Natural killer cell treated with Interleukin-12 subunit alpha and Interleukin-12 subunit beta and Interleukin-15 and Interleukin-18, amount 100 ng/mL, for 72 hours (primary cell): ENCODE measurements at regions not wholly inside any gene's neighbourhood (a gene's known extent, or its start where the extent isn't known, plus 50 kb on each side); places are given as distances from the start of the nearest gene placed in this dataset.
A peak's percentile ranks its signal among the peaks of the same experiment; 100 is the strongest.
"Not testable (repeated sequence)": the region's sequence is repeated elsewhere in the genome, so short reads cannot be mapped to it uniquely, and the experiment has no call there.

Experiments
- ATAC-seq, 2 donors: fragments of 150-1000 bp; cut with Tn5 transposase in 1 of 2; sonication (Bioruptor Pico), chemical (Tn5 transposase) in 1 of 2; 2 replicates each; pipeline ENCODE4 v1.10.0; 2021
- DNase-seq: peaks from one replicate; pipeline ENCODE4 v3.0.0; 2022; ENCODE audit warnings: low spot score
- H3K27ac Mint-ChIP-seq, 2 donors: 1 replicate in 1 of 2; 2 replicates in 1 of 2; pipeline ENCODE4 v1.8.0; 2022; ENCODE audit warnings: mixed read lengths in 2 of 2, mild to moderate bottlenecking in 1 of 2, moderate library complexity in 1 of 2
- H3K27me3 Mint-ChIP-seq, 2 donors: 1 replicate in 1 of 2; 2 replicates in 1 of 2; pipeline ENCODE4 v1.8.0; 2022; ENCODE audit warnings: mixed read lengths in 2 of 2
- H3K36me3 Mint-ChIP-seq: one replicate; pipeline ENCODE4 v1.8.0; 2022; ENCODE audit warnings: mixed read lengths
- H3K4me1 Mint-ChIP-seq, 2 donors: 1 replicate in 1 of 2; 2 replicates in 1 of 2; pipeline ENCODE4 v1.8.0; 2022; ENCODE audit warnings: low read depth in 2 of 2, mixed read lengths in 2 of 2, mild to moderate bottlenecking in 1 of 2
- H3K4me3 Mint-ChIP-seq: one replicate; pipeline ENCODE4 v1.8.0; 2022; ENCODE audit warnings: mixed read lengths
- H3K9me3 Mint-ChIP-seq: 2 replicates; pipeline ENCODE4 v1.8.0; 2022; ENCODE audit warnings: mixed read lengths

DNA sequence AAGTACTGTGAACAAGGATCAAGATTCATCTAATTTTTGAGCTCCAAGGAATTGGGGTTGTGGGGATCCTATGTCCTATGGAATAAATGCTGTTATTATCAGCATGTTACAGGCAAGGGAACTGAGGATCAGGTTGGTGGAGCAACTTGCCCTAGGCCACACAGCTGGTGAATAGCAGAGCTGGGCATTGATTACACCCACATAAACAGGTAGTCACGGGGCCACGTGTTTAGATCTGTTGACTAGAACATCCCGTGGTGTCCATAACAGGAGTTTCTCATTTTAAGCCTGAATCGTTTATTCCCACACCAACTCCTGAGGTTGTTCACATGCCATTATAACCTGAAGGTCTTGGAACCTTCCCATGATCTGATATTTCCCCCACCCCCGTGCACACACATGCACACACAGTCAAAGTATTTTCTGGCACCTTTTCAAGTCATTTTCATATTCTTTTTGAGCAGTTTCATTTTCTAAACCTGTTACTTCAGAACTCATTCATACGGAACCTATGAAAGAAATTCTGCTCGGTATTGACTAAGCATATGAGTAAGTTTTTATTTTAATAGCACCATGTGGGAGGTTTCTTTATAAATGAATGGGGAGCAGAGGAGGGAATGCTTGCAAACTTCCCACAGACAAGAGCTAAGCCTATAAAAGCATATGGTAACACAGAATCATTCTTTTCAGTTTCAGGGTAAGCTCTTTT, 338.1 kb downstream of the ANAPC1 start:
- H3K27ac Mint-ChIP-seq, DNase-seq, H3K4me1 Mint-ChIP-seq, H3K9me3 Mint-ChIP-seq, H3K27me3 Mint-ChIP-seq, H3K36me3 Mint-ChIP-seq, H3K4me3 Mint-ChIP-seq: not testable (repeated sequence)
- peak; percentile 74 to 83 for ATAC-seq

DNA sequence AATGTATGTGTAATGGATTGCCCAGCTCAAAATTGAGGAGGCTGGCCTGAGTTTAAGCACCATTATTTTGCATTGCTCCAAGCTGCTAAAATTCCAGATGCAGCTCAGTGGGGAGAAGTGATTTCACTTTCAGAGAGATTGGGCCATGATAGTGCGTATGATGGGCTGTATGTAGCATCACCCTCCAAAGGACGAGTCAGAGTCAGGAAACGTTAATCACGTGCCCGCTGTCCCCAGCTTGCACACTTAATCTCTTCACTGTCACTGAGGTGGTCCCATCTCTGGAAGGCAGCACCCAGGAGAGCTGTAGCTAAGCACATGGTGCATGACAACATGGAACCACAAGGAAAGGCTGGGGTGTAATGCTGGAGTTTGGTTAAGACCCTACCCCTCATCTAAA, 337.4 kb downstream of the ANAPC1 start:
- H3K4me1 Mint-ChIP-seq, H3K27me3 Mint-ChIP-seq, H3K4me3 Mint-ChIP-seq, H3K9me3 Mint-ChIP-seq, H3K36me3 Mint-ChIP-seq, H3K27ac Mint-ChIP-seq, DNase-seq: not testable (repeated sequence)
- peak in 1 of 2 donors; percentile 65 for ATAC-seq

DNA sequence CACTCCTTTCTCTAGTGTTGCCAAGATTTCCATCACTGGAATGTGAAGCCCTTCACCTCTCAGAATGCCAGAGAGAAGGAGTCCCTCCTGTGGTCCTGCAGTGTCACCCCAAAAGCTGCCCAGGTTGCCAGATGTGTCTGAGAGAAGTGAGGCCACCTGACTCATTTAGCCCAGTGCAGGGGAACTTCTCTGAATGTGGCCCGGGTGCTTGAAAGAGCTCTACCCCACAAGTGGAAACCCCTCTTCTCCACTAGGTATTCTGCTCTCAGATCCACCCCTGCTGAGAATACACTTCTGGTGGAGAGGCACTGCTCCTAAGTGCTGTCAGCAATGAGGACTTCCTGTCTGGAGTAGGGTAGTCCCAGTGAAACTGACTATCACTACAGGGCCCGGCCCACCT, 334.8 kb downstream of the ANAPC1 start:
- H3K9me3 Mint-ChIP-seq, H3K4me3 Mint-ChIP-seq, H3K27ac Mint-ChIP-seq, H3K4me1 Mint-ChIP-seq, H3K36me3 Mint-ChIP-seq, DNase-seq, H3K27me3 Mint-ChIP-seq: not testable (repeated sequence)
- ATAC-seq: peak in 1 of 2 donors; percentile 29

DNA sequence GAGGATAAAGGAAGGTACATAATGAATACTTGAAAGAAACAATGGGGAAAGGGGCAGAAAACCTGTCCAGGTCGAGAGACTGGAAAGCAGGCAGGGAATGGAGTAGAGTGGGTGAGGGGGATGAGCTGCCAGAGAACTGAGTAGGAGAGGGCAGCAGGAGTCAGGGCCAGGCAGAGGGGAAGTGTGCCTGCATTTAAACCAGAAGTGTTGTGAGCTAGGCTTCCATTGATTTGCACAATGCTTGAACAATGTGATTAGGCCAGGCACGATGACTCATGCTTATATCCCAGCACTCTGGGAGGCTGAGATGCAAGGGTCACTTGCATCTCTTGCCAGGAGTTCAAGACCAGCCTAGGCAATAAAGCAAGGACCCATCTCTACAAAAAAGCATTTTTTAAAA, 332.6 kb downstream of the ANAPC1 start:
- DNase-seq, H3K27ac Mint-ChIP-seq, ATAC-seq, H3K27me3 Mint-ChIP-seq, H3K36me3 Mint-ChIP-seq, H3K4me1 Mint-ChIP-seq, H3K9me3 Mint-ChIP-seq, H3K4me3 Mint-ChIP-seq: not testable (repeated sequence)

DNA sequence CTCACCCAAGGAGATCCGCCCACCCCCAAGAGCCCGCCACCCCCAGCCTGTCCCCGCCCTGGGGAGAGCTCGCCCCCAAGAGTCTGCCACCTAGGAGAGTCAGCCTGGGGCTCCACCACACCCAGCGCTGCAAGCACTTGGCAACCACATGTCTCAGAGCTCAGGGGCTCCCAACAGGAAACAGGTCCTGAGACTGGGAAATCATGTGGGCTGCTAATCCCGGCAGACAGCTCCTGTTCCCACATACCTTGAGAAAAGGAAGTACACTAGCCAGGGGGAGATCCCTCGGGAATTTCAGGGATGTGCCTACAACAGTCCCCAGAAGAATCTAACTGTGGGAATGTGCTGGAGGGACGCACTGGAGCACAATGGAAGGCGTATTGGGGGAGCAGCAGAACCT, 331.4 kb downstream of the ANAPC1 start:
- H3K4me1 Mint-ChIP-seq, H3K9me3 Mint-ChIP-seq, DNase-seq, H3K36me3 Mint-ChIP-seq, H3K4me3 Mint-ChIP-seq, ATAC-seq, H3K27ac Mint-ChIP-seq, H3K27me3 Mint-ChIP-seq: not testable (repeated sequence)

DNA sequence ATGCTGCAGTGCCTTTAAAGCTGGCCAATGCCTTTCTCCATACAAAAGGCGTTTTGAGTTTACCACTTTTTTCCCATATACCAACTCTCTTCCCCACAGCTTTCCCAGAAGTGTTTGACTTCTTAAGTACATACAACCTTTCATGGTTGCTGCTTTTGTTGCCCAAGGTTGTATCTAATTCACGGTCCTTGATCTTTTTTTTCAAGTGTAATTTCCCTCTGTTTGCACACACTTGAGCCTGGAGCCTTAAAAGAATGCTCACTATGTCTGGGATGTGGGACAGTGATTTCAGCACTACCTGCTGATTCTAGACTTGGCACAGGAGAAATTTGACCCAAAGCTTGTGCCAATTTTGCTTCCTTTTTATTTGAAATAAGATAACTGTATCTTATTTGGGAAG, 324.7 kb downstream of the ANAPC1 start:
- not testable (repeated sequence) for H3K4me3 Mint-ChIP-seq, H3K9me3 Mint-ChIP-seq, ATAC-seq, H3K27me3 Mint-ChIP-seq, H3K27ac Mint-ChIP-seq, DNase-seq, H3K4me1 Mint-ChIP-seq, H3K36me3 Mint-ChIP-seq

DNA sequence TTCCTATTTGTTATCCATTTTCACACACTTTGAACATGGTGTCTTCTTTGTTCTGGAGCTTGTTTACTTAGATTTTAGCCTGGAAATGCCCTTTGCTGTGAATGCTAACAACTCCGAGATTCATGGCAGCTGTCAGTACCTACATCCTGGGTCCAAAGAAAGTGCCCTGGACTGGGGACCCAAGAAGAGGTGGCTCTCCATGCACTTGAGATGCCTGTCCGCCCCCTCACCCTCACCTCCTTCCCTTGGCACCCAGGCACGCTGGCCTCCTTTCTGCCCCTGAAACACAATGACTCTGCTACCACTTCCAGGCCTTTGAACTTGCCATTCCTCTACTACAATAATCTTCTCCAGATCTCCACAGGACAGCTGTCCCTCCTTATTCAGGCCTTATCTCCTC, 324.2 kb downstream of the ANAPC1 start:
- H3K4me1 Mint-ChIP-seq, H3K9me3 Mint-ChIP-seq, H3K27ac Mint-ChIP-seq, H3K27me3 Mint-ChIP-seq, H3K4me3 Mint-ChIP-seq, ATAC-seq, H3K36me3 Mint-ChIP-seq, DNase-seq: not testable (repeated sequence)

DNA sequence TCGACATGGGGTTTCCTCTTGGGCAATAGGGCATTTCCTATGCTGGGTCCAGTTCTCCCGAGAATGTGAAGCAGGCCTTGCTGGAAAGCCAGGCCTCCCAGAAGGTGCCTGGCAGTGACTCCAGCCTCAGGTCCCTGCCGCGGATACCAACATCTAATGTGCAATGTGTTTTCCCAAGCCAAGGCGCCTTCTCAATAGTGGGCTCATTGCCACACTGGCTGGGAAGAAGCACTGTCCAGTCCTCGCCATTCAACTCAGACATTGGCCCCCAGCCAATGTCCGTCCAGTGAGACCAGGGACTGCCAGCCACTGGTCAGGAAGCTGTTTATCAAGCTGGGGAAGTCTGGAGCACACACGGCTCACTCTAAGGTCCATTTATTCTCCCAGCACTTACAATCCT, 317.9 kb downstream of the ANAPC1 start:
- not testable (repeated sequence) for ATAC-seq, DNase-seq, H3K27ac Mint-ChIP-seq, H3K27me3 Mint-ChIP-seq, H3K4me3 Mint-ChIP-seq, H3K36me3 Mint-ChIP-seq, H3K9me3 Mint-ChIP-seq
- H3K4me1 Mint-ChIP-seq: peaks cover 11 to 17% of the 10 kb centered on the region in 2 donors

DNA sequence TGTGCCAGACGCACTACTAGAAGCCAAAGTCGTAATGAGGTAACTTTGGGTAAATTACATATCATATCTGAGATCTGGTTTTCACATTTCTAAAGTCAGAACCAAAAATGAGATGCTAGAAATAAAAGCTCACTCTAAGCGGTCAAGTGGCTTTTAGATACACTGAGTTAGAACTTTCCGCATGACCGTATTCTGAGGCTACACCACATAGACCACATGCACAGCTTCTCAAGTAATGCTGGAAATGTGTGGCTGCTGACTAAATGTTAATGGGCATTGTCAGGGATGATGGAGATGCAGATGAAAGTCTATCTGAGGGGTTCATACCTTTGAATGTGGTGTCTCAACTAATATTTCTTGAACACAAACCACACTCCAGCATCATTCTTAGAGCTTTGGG, 316.8 kb downstream of the ANAPC1 start:
- not testable (repeated sequence) for H3K27ac Mint-ChIP-seq, H3K36me3 Mint-ChIP-seq, H3K9me3 Mint-ChIP-seq, DNase-seq, H3K27me3 Mint-ChIP-seq, ATAC-seq, H3K4me3 Mint-ChIP-seq
- peaks cover 11 to 17% of the 10 kb centered on the region in 2 donors for H3K4me1 Mint-ChIP-seq

DNA sequence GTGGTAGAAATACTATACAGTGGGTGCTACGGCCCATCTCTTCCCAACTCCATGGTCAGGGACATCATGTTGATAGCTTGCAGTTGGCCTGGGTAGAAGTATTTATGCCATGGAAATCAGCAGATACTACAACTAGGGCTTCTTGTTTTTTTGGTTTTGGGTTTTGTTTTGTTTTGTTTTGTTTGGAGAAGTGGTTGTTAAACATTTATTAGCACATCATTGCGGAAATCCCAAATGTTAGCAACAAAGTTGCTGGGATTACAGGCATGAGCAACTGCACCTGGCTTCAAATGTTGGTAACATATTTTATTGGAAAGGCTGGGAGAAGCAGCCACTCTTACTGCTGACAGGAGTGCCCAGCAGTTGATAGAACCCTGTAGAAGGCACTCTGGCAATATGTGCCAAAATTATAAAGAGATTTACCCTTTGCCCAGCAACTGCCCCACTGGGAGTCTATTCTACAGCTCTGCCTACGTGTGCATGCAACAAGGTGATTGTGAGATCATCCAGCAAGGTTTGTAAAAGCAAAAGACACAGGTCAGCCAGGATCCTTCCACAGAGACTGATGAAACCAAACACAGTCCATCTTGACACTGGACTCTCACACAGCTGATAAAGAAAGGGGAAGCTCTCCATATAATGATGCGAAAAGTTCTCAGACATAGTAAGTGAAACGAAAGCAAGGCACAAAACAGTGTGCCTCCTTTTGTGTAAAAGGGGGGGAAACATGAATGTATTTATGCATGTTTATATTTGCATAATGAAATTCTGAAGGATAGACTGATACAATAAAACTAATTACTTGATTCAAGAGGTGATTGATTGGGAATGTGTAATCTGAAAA, 314.4 kb downstream of the ANAPC1 start:
- Mint-ChIP-seq H3K27ac (peak overlapping the region in 1 of 2 donors; percentile 62), H3K4me3 (peak overlapping the region; percentile 81), H3K4me1 (peaks cover 11 to 17% of the 10 kb centered on the region in 2 donors)
- DNase-seq, H3K27me3 Mint-ChIP-seq, H3K36me3 Mint-ChIP-seq, H3K9me3 Mint-ChIP-seq: not testable (repeated sequence)
- ATAC-seq: peak in 1 of 2 donors; percentile 45

DNA sequence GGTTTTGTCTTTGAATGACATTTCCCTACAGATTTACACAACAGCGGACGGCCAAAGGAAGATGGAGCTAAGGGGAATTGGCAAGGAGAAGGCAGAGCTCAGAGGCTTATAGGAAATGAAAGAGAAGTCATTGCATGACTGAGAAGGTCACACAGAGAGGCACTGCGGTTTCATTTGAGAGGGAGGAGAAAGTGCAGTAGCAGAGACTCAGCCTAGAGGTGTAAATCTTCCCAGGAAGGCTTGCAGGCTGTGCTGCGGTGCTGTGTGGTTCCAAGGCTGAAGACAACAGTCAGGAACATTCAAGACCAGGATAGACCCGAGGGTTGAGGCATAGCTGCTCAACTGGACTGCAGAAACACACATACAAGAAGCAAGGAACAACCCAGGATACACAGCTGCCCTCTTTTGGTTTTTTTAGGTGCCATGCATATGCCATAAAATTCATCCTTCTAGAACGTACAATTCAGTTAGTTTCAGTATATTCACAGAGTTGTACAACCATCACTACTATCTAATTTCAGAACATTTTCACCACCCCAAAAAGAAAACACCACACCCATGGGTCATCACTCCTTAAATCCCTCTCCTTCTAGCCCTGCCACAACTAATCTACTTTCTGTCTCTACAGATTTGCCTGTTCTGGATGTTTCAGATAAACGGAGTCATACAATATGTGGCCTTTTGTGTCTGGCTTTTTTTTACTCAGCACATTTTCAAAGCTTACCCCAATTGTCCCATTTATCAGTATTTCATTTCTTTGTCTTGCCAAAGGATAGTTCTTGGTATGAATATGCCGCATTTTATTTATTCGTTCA, 313.5 kb downstream of the ANAPC1 start:
- peak overlapping the region; percentile 81 for H3K4me3 Mint-ChIP-seq
- H3K36me3 Mint-ChIP-seq, H3K9me3 Mint-ChIP-seq, DNase-seq, H3K27me3 Mint-ChIP-seq: not testable (repeated sequence)
- H3K27ac Mint-ChIP-seq: peak overlapping the region in 1 of 2 donors; percentile 62
- ATAC-seq: peak; percentile 92 to 97
- peaks cover 11 to 17% of the 10 kb centered on the region in 2 donors for H3K4me1 Mint-ChIP-seq

DNA sequence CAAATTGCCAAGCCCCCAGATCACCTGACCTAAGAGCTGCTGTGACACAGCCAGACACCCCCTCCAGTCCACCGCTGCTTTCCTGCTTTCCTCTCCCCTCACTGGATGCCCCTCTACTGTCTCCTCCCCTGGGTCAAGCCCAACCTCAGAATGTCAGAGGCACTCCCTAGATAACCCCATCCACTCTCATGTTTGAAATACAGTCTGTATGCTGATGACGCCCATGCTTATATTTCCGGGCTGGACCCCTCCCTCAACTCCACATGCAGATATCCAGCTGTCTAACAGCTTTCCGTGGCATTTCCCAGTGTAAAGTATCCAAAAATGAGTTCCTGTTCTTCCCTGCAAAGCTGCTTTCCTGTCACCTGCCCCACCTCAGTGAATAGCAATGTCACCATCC, 309.2 kb downstream of the ANAPC1 start:
- ATAC-seq, H3K9me3 Mint-ChIP-seq, H3K27me3 Mint-ChIP-seq, DNase-seq, H3K36me3 Mint-ChIP-seq, H3K27ac Mint-ChIP-seq, H3K4me3 Mint-ChIP-seq: not testable (repeated sequence)
- H3K4me1 Mint-ChIP-seq: peaks cover 10 to 12% of the 10 kb centered on the region in 2 donors

DNA sequence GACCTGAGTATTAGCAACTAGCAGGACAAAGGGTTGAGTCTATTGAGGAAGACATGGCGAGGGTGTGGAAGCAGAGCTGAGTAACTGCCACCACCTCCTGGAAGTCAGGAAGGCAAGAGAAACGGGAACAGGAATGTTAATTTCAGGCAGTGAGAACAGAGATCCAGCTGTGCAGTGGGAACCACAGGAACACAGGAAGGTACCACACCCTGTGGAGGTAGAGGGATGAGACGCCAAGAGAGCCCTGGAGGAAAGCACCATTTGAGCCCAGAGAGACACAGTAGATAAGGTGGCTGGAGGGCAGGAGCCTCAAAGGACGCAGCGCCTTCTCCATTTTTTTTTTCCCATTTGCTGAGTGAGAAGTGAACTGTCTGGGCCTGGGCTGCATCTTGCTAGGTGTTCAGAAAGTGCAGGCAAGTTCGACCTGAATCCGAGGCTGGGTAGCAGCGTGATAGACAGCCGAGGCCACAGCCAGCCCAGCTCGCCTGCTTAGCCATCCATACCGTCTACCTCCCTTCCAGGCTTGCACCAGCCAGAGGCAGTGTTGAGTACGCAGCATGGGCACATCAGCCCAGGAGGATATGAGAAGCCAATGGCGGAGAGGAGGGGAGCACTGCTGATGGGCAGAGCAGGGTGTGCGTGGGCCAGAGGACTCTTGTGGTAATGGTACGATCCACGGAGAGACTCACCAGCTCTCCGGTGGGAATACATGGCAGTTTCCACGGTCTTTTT, 306.7 kb downstream of the ANAPC1 start:
- not testable (repeated sequence) for ATAC-seq, H3K4me3 Mint-ChIP-seq, DNase-seq, H3K36me3 Mint-ChIP-seq, H3K4me1 Mint-ChIP-seq, H3K27me3 Mint-ChIP-seq, H3K9me3 Mint-ChIP-seq, H3K27ac Mint-ChIP-seq
